Trophoblast cell (in vitro differentiated cells and primary cell): ENCODE measurements at regions not wholly inside any gene's neighbourhood (a gene's known extent, or its start where the extent isn't known, plus 50 kb on each side); places are given as distances from the start of the nearest gene placed in this dataset.

ENCODE experiments used
- DNase-seq, 2 donors: peaks; one replicate each; pipeline ENCODE4 v3.0.0-alpha.2; 2016
- H2AFZ ChIP-seq: 2 replicates; pipeline ENCODE4 v1.6.1; 2013; ENCODE audit warnings: low read length, moderate library complexity, mild to moderate bottlenecking; ENCODE audit not compliant: insufficient read depth, poor library complexity
- H2AK5ac ChIP-seq: 2 replicates; pipeline ENCODE4 v1.6.1; 2013; ENCODE audit warnings: mild to moderate bottlenecking, low read length
- H2BK120ac ChIP-seq: 2 replicates; pipeline ENCODE4 v1.6.1; 2013; ENCODE audit warnings: low read length, mild to moderate bottlenecking, moderate library complexity; ENCODE audit not compliant: insufficient read depth, poor library complexity
- H2BK12ac ChIP-seq: 2 replicates; pipeline ENCODE4 v1.6.1; 2013; ENCODE audit warnings: mild to moderate bottlenecking, low read length, moderate library complexity
- H2BK5ac ChIP-seq: 2 replicates; pipeline ENCODE4 v1.6.1; 2013; ENCODE audit warnings: low read length, low read depth, moderate library complexity, mild to moderate bottlenecking; ENCODE audit not compliant: poor library complexity
- H3K14ac ChIP-seq: 2 replicates; pipeline ENCODE4 v1.6.1; 2013; ENCODE audit warnings: mild to moderate bottlenecking, low read length
- H3K18ac ChIP-seq: 2 replicates; pipeline ENCODE4 v1.6.1; 2013; ENCODE audit warnings: mild to moderate bottlenecking, low read length
- H3K23ac ChIP-seq: 2 replicates; pipeline ENCODE4 v1.6.1; 2013; ENCODE audit warnings: low read length
- H3K27ac ChIP-seq: 2 replicates; pipeline ENCODE4 v1.5.1; 2013; ENCODE audit warnings: low read depth, mild to moderate bottlenecking, inconsistent platforms, low read length, moderate library complexity
- H3K27me3 ChIP-seq: 2 replicates; pipeline ENCODE4 v1.6.1; 2013; ENCODE audit warnings: inconsistent platforms, mild to moderate bottlenecking, low read length, moderate library complexity; ENCODE audit not compliant: insufficient read depth
- H3K36me3 ChIP-seq, 2 experiments: 1 replicate in 1 of 2; 2 replicates in 1 of 2; pipeline ENCODE4 v1.6.1; 2013; ENCODE audit warnings: low read length in 2 of 2, mild to moderate bottlenecking in 2 of 2, moderate library complexity in 1 of 2; ENCODE audit not compliant: insufficient read depth in 2 of 2, control insufficient read depth in 1 of 2
- H3K4ac ChIP-seq: 2 replicates; pipeline ENCODE4 v1.6.1; 2013; ENCODE audit warnings: low read depth, mild to moderate bottlenecking, low read length, moderate library complexity
- H3K4me1 ChIP-seq, 2 experiments: 1 replicate in 1 of 2; 2 replicates in 1 of 2; pipeline ENCODE4 v1.6.1; 2013; ENCODE audit warnings: low read length in 2 of 2, mild to moderate bottlenecking in 2 of 2, moderate library complexity in 1 of 2; ENCODE audit not compliant: insufficient read depth in 2 of 2, control insufficient read depth in 1 of 2
- H3K4me2 ChIP-seq: 2 replicates; pipeline ENCODE4 v1.6.1; 2013; ENCODE audit warnings: inconsistent platforms, mild to moderate bottlenecking, low read length, moderate library complexity
- H3K4me3 ChIP-seq: 2 replicates; pipeline ENCODE4 v1.5.1; 2013; ENCODE audit warnings: mild to moderate bottlenecking, low read depth, low read length, inconsistent platforms
- H3K79me1 ChIP-seq: one replicate; pipeline ENCODE4 v1.6.1; 2013; ENCODE audit warnings: low read length
- H3K79me2 ChIP-seq: 2 replicates; pipeline ENCODE4 v1.6.1; 2013; ENCODE audit warnings: low read length, mild to moderate bottlenecking; ENCODE audit not compliant: control insufficient read depth, insufficient read depth, poor library complexity
- H3K9ac ChIP-seq: 2 replicates; pipeline ENCODE4 v1.6.1; 2013; ENCODE audit warnings: mild to moderate bottlenecking, low read length
- H3K9me3 ChIP-seq: 2 replicates; pipeline ENCODE4 v1.6.1; 2013; ENCODE audit warnings: low read depth, mild to moderate bottlenecking, control low read depth, inconsistent platforms, low read length; ENCODE audit not compliant: insufficient read depth
- H4K12ac ChIP-seq: 2 replicates; pipeline ENCODE4 v1.6.1; 2013; ENCODE audit warnings: low read depth, mild to moderate bottlenecking, low read length, moderate library complexity
- H4K8ac ChIP-seq: 2 replicates; pipeline ENCODE4 v1.6.1; 2013; ENCODE audit warnings: low read depth, mild to moderate bottlenecking, low read length, moderate library complexity
- H4K91ac ChIP-seq: one replicate; pipeline ENCODE4 v1.6.1; 2013; ENCODE audit warnings: low read depth, mild to moderate bottlenecking, low read length, moderate library complexity
- WGBS: extraction: QIAGEN DNeasy Blood & Tissue Kit; methylation state at CpG from one replicate; pipeline ENCODE4 v1.1.7; 2013; ENCODE audit warnings: missing lambda C conversion rate; ENCODE audit not compliant: insufficient read length, insufficient coverage; ENCODE audit errors: extremely low coverage; 5-methylcytosine and 5-hydroxymethylcytosine counted together

DNA sequence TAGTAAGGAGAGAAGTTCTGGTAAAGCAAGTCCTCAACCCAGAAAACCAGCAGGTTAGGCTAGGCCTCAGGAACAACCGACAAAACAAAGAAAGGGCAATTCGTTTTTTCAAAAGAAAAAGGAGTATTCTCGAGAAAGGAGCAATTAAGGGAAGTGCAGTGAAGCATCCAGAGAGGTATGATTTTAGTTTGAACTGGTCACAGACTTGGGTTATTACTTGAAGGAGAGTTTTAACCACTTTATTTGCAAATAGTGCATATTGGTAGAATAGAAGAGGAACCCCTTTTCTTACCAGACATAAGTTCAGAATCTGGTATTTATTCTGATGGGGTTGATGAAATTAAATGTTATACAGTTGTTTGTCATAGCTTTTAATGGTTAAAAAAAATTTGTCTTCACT is 110.0 kb upstream of the GCFC2 start:
- WGBS: no CpG with 5 or more reads among the region's 3 CpGs
- H4K12ac ChIP-seq: no peak overlapping the region

GRCh38 chr2:75810611-75811330 is 100.1 kb upstream of the GCFC2 start:
- no peak overlapping the region for H2BK120ac ChIP-seq
- DNase-seq: no peak
- H3K18ac ChIP-seq: no peak overlapping the region
- no peak overlapping the region for H2BK12ac ChIP-seq
- no peaks in the 10 kb centered on the region for H3K27me3 ChIP-seq
- H3K9ac ChIP-seq: no peak overlapping the region
- H3K9me3 ChIP-seq: no peaks in the 10 kb centered on the region
- no peak overlapping the region for H2AFZ ChIP-seq
- H3K4me3 ChIP-seq: no peak overlapping the region
- no peak overlapping the region for H3K23ac ChIP-seq
- H3K36me3 ChIP-seq: no peaks in the 10 kb centered on the region
- no peak overlapping the region for H3K4me2 ChIP-seq
- no CpG with 5 or more reads among the region's 6 CpGs for WGBS
- no peak overlapping the region for H3K4ac ChIP-seq
- H4K8ac ChIP-seq: no peak overlapping the region
- H3K79me2 ChIP-seq: no peaks in the 10 kb centered on the region
- no peak overlapping the region for H2BK5ac ChIP-seq
- H3K27ac ChIP-seq: no peak overlapping the region
- no peaks in the 10 kb centered on the region for H3K79me1 ChIP-seq
- no peak overlapping the region for H3K14ac ChIP-seq
- no peak overlapping the region for H2AK5ac ChIP-seq
- H4K12ac ChIP-seq: no peak overlapping the region
- no peak overlapping the region for H4K91ac ChIP-seq
- no peaks in the 10 kb centered on the region for H3K4me1 ChIP-seq

More for the DNA sequence above, 110.0 kb upstream of the GCFC2 start:
- Histone ChIP-seq H3K4ac (no peak overlapping the region), H3K36me3 (no peaks in the 10 kb centered on the region), H2BK12ac (no peak overlapping the region), H2AK5ac (no peak overlapping the region), H3K4me3 (no peak overlapping the region), H3K79me1 (no peaks in the 10 kb centered on the region), H3K27ac (no peak overlapping the region), H3K4me1 (no peaks in the 10 kb centered on the region), H2BK5ac (no peak overlapping the region), H4K91ac (no peak overlapping the region), H3K14ac (no peak overlapping the region), H3K9ac (no peak overlapping the region), H3K18ac (no peak overlapping the region), H4K8ac (no peak overlapping the region), H3K9me3 (no peaks in the 10 kb centered on the region), H3K23ac (no peak overlapping the region), H3K4me2 (no peak overlapping the region), H2AFZ (no peak overlapping the region), H3K79me2 (no peaks in the 10 kb centered on the region), H2BK120ac (no peak overlapping the region), H3K27me3 (no peaks in the 10 kb centered on the region)
- no peak for DNase-seq

DNA sequence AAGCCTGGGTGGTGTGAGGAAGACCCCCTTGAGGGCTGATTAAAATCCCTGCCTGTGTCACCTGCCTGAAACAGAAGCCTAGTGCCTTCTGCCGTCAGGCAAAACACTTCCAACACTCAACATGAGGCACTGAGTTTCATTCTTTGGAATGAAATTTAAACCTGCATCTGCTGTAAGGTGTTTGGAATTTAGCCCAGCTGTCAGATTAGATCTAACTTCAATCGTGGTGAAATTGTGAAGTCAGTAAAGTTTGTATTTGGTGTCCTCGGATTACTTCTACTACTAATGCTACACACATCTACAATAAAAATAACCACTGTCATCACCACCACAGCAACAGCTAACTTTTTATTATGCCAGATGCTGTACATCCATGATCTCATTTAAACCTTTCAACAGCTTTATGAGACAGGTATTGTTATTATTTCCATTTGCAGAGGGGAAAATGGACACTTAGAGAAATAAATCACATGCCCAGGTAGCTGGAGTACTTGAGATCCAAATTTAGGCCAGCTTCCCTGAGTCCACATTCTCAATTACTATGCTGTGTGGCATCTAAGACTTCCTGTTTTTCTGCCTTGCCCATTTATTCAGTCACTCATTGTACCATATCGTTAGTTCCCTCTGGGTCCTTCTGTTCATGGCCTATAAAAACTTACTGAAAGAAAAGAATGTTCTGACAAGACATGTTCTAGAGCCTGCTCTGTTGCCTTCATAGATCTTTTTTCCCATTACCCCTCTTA is 98.2 kb upstream of the GCFC2 start:
- Histone ChIP-seq H2AK5ac (no peak overlapping the region), H3K23ac (no peak overlapping the region), H3K14ac (no peak overlapping the region), H3K4me1 (no peaks in the 10 kb centered on the region), H3K79me2 (no peaks in the 10 kb centered on the region), H3K27me3 (no peaks in the 10 kb centered on the region), H3K9ac (no peak overlapping the region), H3K4me3 (no peak overlapping the region), H2AFZ (no peak overlapping the region), H3K18ac (no peak overlapping the region), H2BK120ac (no peak overlapping the region), H4K91ac (no peak overlapping the region), H3K79me1 (no peaks in the 10 kb centered on the region), H4K8ac (no peak overlapping the region), H3K36me3 (no peaks in the 10 kb centered on the region), H3K4ac (no peak overlapping the region), H4K12ac (no peak overlapping the region), H3K4me2 (no peak overlapping the region), H3K27ac (no peak overlapping the region), H2BK12ac (no peak overlapping the region), H2BK5ac (no peak overlapping the region), H3K9me3 (no peaks in the 10 kb centered on the region)
- peak; percentile 19 to 80 for DNase-seq
- no CpG with 5 or more reads among the region's 4 CpGs for WGBS

GRCh38 chr2:75807992-75808391 is 97.3 kb upstream of the GCFC2 start:
- Histone ChIP-seq H2BK12ac (no peak overlapping the region), H3K9ac (no peak overlapping the region), H2AFZ (no peak overlapping the region), H3K23ac (no peak overlapping the region), H3K27ac (no peak overlapping the region), H3K27me3 (no peaks in the 10 kb centered on the region), H3K4ac (no peak overlapping the region), H3K4me1 (no peaks in the 10 kb centered on the region), H3K36me3 (no peaks in the 10 kb centered on the region), H3K4me3 (no peak overlapping the region), H3K79me1 (no peaks in the 10 kb centered on the region), H4K12ac (no peak overlapping the region), H2AK5ac (no peak overlapping the region), H4K8ac (no peak overlapping the region), H4K91ac (no peak overlapping the region), H2BK5ac (no peak overlapping the region), H2BK120ac (no peak overlapping the region), H3K18ac (no peak overlapping the region), H3K4me2 (no peak overlapping the region), H3K14ac (no peak overlapping the region), H3K79me2 (no peaks in the 10 kb centered on the region), H3K9me3 (no peaks in the 10 kb centered on the region)
- peak; percentile 3 to 30 for DNase-seq
- no CpG with 5 or more reads among the region's 2 CpGs for WGBS
